ENCODE measurements at regions not wholly inside any gene's neighbourhood (a gene's known extent, or its start where the extent isn't known, plus 50 kb on each side); places are given as distances from the start of the nearest gene placed in this dataset.

- DNase-seq (ENCODE audit: low read depth), result no peak
- Histone ChIP-seq H3K27me3 (ENCODE audit: control insufficient read depth, insufficient read depth, low read length) (no peaks in the 10 kb centered on the region), H3K4me3 (ENCODE audit: low read depth, low read length) (no peak overlapping the region), H3K36me3 (ENCODE audit: control insufficient read depth, insufficient read depth, low read length) (no peaks in the 10 kb centered on the region)
- TF ChIP-seq CTCF (IDR thresholded peaks at IDR 0.05; ENCODE audit: insufficient read depth, low read length, poor library complexity, severe bottlenecking), result no peak
These were observed 65.9 kb upstream of the ASTN2 start for GRCh38 chr9:117480729-117481128.

GRCh38 chr9:117480253-117480652 lies 65.4 kb upstream of the ASTN2 start:
- DNase-seq (ENCODE audit: low read depth), result no peak
- TF ChIP-seq CTCF (IDR thresholded peaks at IDR 0.05; ENCODE audit: insufficient read depth, low read length, poor library complexity, severe bottlenecking), result no peak
- no peaks in the 10 kb centered on the region for H3K36me3 ChIP-seq (ENCODE audit: control insufficient read depth, insufficient read depth, low read length)
- H3K4me3 ChIP-seq (ENCODE audit: low read depth, low read length), result no peak overlapping the region
- no peaks in the 10 kb centered on the region for H3K27me3 ChIP-seq (ENCODE audit: control insufficient read depth, insufficient read depth, low read length)

DNA sequence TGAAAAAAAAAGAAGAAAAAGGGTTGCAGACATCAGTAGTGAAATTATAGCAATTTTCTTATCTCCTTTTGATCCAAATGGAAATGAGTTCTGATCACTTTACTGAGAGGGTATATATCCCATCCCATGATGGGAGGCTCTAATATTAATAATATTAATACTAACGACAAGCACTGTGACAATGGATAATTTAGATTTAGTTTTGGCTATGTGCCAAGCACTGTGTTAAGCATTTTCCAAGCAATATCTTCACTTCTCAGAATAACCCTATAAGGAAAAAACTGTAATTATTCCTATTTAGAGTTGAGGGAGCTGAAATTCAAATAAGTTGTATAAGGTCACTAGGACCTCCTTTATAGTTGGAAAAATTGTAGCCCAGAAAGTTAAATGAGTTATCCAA lies 58.4 kb upstream of the ASTN2 start:
- Histone ChIP-seq H3K36me3 (ENCODE audit: control insufficient read depth, insufficient read depth, low read length) (no peaks in the 10 kb centered on the region), H3K27me3 (ENCODE audit: control insufficient read depth, insufficient read depth, low read length) (no peaks in the 10 kb centered on the region), H3K4me3 (ENCODE audit: low read depth, low read length) (no peak overlapping the region)
- no peak for DNase-seq (ENCODE audit: low read depth)
- no peak for TF ChIP-seq CTCF (IDR thresholded peaks at IDR 0.05; ENCODE audit: insufficient read depth, low read length, poor library complexity, severe bottlenecking)

DNA sequence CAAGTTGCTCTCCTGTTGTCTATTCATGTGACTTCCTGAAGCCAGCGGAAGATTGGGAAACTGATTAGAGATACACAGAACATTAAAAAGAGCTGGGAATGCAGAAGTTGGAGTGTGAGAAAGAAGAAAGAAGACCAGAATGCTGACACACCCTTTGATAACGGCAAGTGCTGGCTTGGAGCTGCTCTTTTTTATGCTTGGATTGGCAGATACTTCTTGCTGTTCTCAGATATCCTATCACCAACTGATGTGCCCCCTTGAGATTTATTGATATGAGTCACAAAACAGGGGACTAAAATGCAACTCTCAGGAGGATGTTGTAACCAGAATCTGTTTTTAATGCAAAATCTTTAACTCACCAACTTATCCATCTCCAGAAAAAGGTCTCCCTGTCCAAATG lies 56.0 kb upstream of the ASTN2 start:
- TF ChIP-seq CTCF (IDR thresholded peaks at IDR 0.05; ENCODE audit: insufficient read depth, low read length, poor library complexity, severe bottlenecking), result no peak
- Histone ChIP-seq H3K27me3 (ENCODE audit: control insufficient read depth, insufficient read depth, low read length) (no peaks in the 10 kb centered on the region), H3K4me3 (ENCODE audit: low read depth, low read length) (no peak overlapping the region), H3K36me3 (ENCODE audit: control insufficient read depth, insufficient read depth, low read length) (no peaks in the 10 kb centered on the region)
- DNase-seq (ENCODE audit: low read depth), result no peak

DNA sequence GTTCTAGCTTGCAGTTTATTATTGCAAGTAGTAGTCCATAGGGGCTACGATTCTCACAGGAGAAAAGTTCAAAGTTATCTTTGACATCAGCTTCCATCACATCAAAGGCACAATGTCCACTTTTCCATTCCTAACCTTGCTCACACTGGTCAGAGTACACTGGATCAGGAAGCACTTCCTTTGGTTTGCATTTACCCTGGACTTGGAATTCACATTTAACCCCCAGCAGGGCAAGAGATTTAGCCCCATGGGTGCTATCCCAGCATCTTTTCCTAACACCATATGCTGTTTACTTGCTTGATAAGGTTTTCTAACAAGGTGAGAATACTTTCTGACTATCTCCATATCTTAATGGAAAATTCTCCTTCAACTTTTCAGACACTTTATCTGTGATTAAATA lies 55.6 kb upstream of the ASTN2 start:
- no peak overlapping the region for H3K4me3 ChIP-seq (ENCODE audit: low read depth, low read length)
- no peaks in the 10 kb centered on the region for H3K36me3 ChIP-seq (ENCODE audit: control insufficient read depth, insufficient read depth, low read length)
- H3K27me3 ChIP-seq (ENCODE audit: control insufficient read depth, insufficient read depth, low read length), result no peaks in the 10 kb centered on the region
- no peak for TF ChIP-seq CTCF (IDR thresholded peaks at IDR 0.05; ENCODE audit: insufficient read depth, low read length, poor library complexity, severe bottlenecking)
- DNase-seq (ENCODE audit: low read depth), result no peak

DNA sequence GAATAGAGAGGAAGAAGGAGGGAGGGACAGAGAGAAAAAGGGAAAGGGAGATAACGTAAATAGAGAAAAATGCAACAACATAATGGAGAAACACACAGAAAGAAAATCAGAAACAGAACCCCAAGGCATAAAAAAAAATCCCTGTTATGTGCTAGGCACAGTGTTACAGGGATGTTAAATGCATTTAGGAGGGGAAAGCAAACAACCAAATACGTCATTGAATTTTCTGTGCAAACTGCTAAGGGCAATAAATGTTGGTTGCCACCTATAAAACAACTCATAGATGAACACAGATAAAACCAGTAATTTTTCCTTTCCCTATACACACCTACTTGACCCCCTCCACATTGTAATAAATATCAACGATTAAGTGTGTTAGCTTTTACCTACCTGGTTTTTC lies 51.3 kb upstream of the ASTN2 start:
- Histone ChIP-seq H3K27me3 (ENCODE audit: control insufficient read depth, insufficient read depth, low read length) (no peaks in the 10 kb centered on the region), H3K4me3 (ENCODE audit: low read depth, low read length) (no peak overlapping the region), H3K36me3 (ENCODE audit: control insufficient read depth, insufficient read depth, low read length) (no peaks in the 10 kb centered on the region)
- DNase-seq (ENCODE audit: low read depth), result no peak
- no peak for TF ChIP-seq CTCF (IDR thresholded peaks at IDR 0.05; ENCODE audit: insufficient read depth, low read length, poor library complexity, severe bottlenecking)

All from kidney epithelial cell (primary cell).